Gastroesophageal sphincter (tissue), 4 donors: ENCODE measurements at regions not wholly inside any gene's neighbourhood (a gene's known extent, or its start where the extent isn't known, plus 50 kb on each side); places are given as distances from the start of the nearest gene placed in this dataset.

ENCODE experiments used
- ATAC-seq: fragments of 150-250 bp; one replicate; pipeline ENCODE4 v1.9.1; 2016; ENCODE audit warnings: mild to moderate bottlenecking, moderate library complexity
- H3K27ac ChIP-seq, 4 donors: fragments of 200-600 bp; sonication (generic) in 3 of 4; 1 replicate in 3 of 4; 2 replicates in 1 of 4; pipeline ENCODE4 v1.5.1; 2016 to 2019
- H3K27me3 ChIP-seq: fragments of 200-600 bp; sonication (generic); one replicate; pipeline ENCODE4 v1.5.1; 2019
- H3K36me3 ChIP-seq, 2 donors: fragments of 200-600 bp; sonication (generic); one replicate each; pipeline ENCODE4 v1.5.1; 2019; ENCODE audit warnings: control low read depth in 1 of 2
- H3K4me1 ChIP-seq, 3 donors: fragments of 200-600 bp; sonication (generic); 1 replicate in 2 of 3; 2 replicates in 1 of 3; pipeline ENCODE4 v1.5.1; 2016 to 2019; ENCODE audit warnings: control low read depth in 2 of 3
- H3K4me3 ChIP-seq, 2 donors: fragments of 200-600 bp; sonication (generic); one replicate each; pipeline ENCODE4 v1.5.1; 2019; ENCODE audit warnings: mild to moderate bottlenecking in 1 of 2, moderate library complexity in 1 of 2
- H3K9me3 ChIP-seq, 3 donors: fragments of 200-600 bp; sonication (generic); one replicate each; pipeline ENCODE4 v1.5.1; 2017 to 2019; ENCODE audit warnings: control low read depth in 2 of 3
- CTCF ChIP-seq, 4 experiments: fragments of 200-600 bp in 2 of 4; fragments of 450-650 bp in 2 of 4; sonication (generic) in 1 of 4; IDR thresholded peaks; one replicate each; pipeline ENCODE4 v1.5.1; 2017 to 2019; ENCODE audit warnings: antibody characterized with exemption in 4 of 4, mild to moderate bottlenecking in 2 of 4, moderate library complexity in 2 of 4
- EP300 ChIP-seq: sonication (generic); formaldehyde crosslinking; IDR thresholded peaks from one replicate; pipeline ENCODE4 v1.6.1; 2017; ENCODE audit warnings: antibody characterized with exemption, mild to moderate bottlenecking
- POLR2A ChIP-seq, 2 donors: fragments of 450-650 bp; IDR thresholded peaks; one replicate each; pipeline ENCODE4 v1.6.1; 2017; ENCODE audit warnings: antibody characterized with exemption in 2 of 2, mild to moderate bottlenecking in 2 of 2, moderate library complexity in 1 of 2
- POLR2AphosphoS5 ChIP-seq: sonication (generic); formaldehyde crosslinking; IDR thresholded peaks from one replicate; pipeline ENCODE4 v1.6.1; 2017; ENCODE audit warnings: antibody characterized with exemption
- WGBS, 2 donors: methylation state at CpG; one replicate each; pipeline ENCODE4 v1.1.5; 2018; ENCODE audit warnings: low coverage in 1 of 2; 5-methylcytosine and 5-hydroxymethylcytosine counted together

- ATAC-seq = no peak
- Histone ChIP-seq H3K9me3 (no peaks in the 10 kb centered on the region), H3K27me3 (no peaks in the 10 kb centered on the region), H3K27ac (no peak overlapping the region), H3K36me3 (no peaks in the 10 kb centered on the region), H3K4me1 (no peaks in the 10 kb centered on the region), H3K4me3 (no peak overlapping the region)
- WGBS, 2 donors = 71 to 93% methylated on average over 2 of the region's 2 CpGs
- TF ChIP-seq CTCF (IDR thresholded peaks at IDR 0.05) (no peak), POLR2A (IDR thresholded peaks at IDR 0.05) (no peak), EP300 (no peak), POLR2AphosphoS5 (no peak)
These were observed 330.0 kb downstream of the PTPRC start for GRCh38 chr1:198968866-198969265.

DNA sequence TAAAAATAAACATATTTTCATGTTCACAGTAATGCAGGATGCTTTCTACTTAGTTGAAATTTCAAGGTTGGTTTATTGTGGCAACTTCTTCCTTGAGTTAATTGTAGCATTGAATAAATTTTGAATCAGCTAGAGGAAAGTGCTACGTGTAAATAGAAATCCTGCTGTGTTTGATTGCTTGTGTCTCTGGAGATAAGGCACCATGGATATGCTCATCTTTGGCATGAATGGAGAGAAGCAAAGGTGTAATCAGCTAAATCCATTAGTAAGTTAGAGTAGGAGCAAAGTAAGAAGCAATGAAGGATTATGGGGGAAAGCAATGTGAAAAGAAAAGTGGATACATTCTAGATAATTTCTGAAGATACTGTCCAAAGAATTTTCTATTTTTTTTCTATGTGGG lies 331.1 kb downstream of the PTPRC start:
- H3K27me3 ChIP-seq = no peaks in the 10 kb centered on the region
- H3K4me3 ChIP-seq = no peak overlapping the region
- H3K9me3 ChIP-seq = no peaks in the 10 kb centered on the region
- H3K36me3 ChIP-seq = no peaks in the 10 kb centered on the region
- H3K4me1 ChIP-seq = no peaks in the 10 kb centered on the region
- 60 to 69% methylated on average over 1 of the region's 1 CpG for WGBS, 2 donors
- no peak for ATAC-seq
- no peak for TF ChIP-seq EP300
- no peak for TF ChIP-seq POLR2AphosphoS5
- TF ChIP-seq POLR2A (IDR thresholded peaks at IDR 0.05) = no peak
- no peak for TF ChIP-seq CTCF (IDR thresholded peaks at IDR 0.05)
- H3K27ac ChIP-seq = no peak overlapping the region

GRCh38 chr1:198970916-198971315 lies 332.1 kb downstream of the PTPRC start:
- Histone ChIP-seq H3K36me3 (no peaks in the 10 kb centered on the region), H3K4me3 (no peak overlapping the region), H3K9me3 (no peaks in the 10 kb centered on the region), H3K4me1 (no peaks in the 10 kb centered on the region), H3K27ac (no peak overlapping the region), H3K27me3 (no peaks in the 10 kb centered on the region)
- TF ChIP-seq EP300 (no peak), POLR2A (IDR thresholded peaks at IDR 0.05) (no peak), CTCF (IDR thresholded peaks at IDR 0.05) (no peak), POLR2AphosphoS5 (no peak)
- no peak for ATAC-seq

GRCh38 chr1:198977909-198978308 lies 339.1 kb downstream of the PTPRC start:
- H3K27me3 ChIP-seq = no peaks in the 10 kb centered on the region
- 100% methylated on average over 1 of the region's 1 CpG for whole genome bisulfite sequencing, 2 donors
- no peak for TF ChIP-seq POLR2A (IDR thresholded peaks at IDR 0.05)
- no peak for TF ChIP-seq EP300
- no peak for TF ChIP-seq POLR2AphosphoS5
- TF ChIP-seq CTCF (IDR thresholded peaks at IDR 0.05) = no peak
- H3K4me1 ChIP-seq = no peaks in the 10 kb centered on the region
- H3K27ac ChIP-seq = no peak overlapping the region
- no peaks in the 10 kb centered on the region for H3K9me3 ChIP-seq
- H3K36me3 ChIP-seq = no peaks in the 10 kb centered on the region
- ATAC-seq = no peak
- H3K4me3 ChIP-seq = no peak overlapping the region

DNA sequence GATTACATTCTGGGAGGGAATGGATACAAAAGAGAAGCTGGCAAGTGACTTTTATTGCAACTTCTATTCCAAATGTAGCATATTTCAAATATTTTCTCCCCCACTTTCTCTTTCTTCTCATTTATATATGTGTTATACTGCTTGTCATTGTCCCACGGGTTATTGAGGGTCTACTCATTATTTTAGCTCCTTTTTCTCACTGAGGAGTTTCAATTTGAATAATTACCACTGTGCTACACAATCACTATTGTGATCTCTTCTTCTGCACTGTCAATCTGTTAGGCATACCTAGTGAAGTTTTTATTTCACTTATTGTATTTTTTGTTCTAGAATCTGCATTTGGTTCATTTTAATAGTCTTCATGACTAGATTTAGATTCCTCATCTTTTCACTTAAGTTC lies 339.7 kb downstream of the PTPRC start:
- H3K27ac ChIP-seq = no peak overlapping the region
- no peaks in the 10 kb centered on the region for H3K27me3 ChIP-seq
- ATAC-seq = no peak
- no peaks in the 10 kb centered on the region for H3K36me3 ChIP-seq
- H3K9me3 ChIP-seq = no peaks in the 10 kb centered on the region
- H3K4me3 ChIP-seq = no peak overlapping the region
- no peaks in the 10 kb centered on the region for H3K4me1 ChIP-seq
- TF ChIP-seq CTCF (IDR thresholded peaks at IDR 0.05) = no peak
- TF ChIP-seq EP300 = no peak
- TF ChIP-seq POLR2AphosphoS5 = no peak
- TF ChIP-seq POLR2A (IDR thresholded peaks at IDR 0.05) = no peak
- WGBS, 2 donors = 41 to 63% methylated on average over 1 of the region's 1 CpG
